ENCODE measurements at regions not wholly inside any gene's neighbourhood (a gene's known extent, or its start where the extent isn't known, plus 50 kb on each side); places are given as distances from the start of the nearest gene placed in this dataset.

- Histone ChIP-seq H3K9me3 (peaks cover 8% of the 10 kb centered on the region), H3K36me3 (no peaks in the 10 kb centered on the region), H3K4me3 (no peak overlapping the region), H3K27me3 (no peaks in the 10 kb centered on the region)
- DNase-seq: no peak
Observed at GRCh38 chr5:105448271-105448670, 1885.7 kb upstream of the NUDT12 start.

GRCh38 chr5:105430516-105430915 lies 1867.9 kb upstream of the NUDT12 start:
- H3K27me3 ChIP-seq: no peaks in the 10 kb centered on the region
- no peaks in the 10 kb centered on the region for H3K9me3 ChIP-seq
- no peak for DNase-seq
- no peaks in the 10 kb centered on the region for H3K36me3 ChIP-seq
- H3K4me3 ChIP-seq: no peak overlapping the region

- Histone ChIP-seq H3K9me3 (no peaks in the 10 kb centered on the region), H3K27me3 (no peaks in the 10 kb centered on the region), H3K4me3 (no peak overlapping the region), H3K36me3 (no peaks in the 10 kb centered on the region)
- DNase-seq: no peak
Observed at GRCh38 chr5:105428451-105429380, 1866.1 kb upstream of the NUDT12 start.

GRCh38 chr5:105414067-105414466 lies 1851.5 kb upstream of the NUDT12 start:
- Histone ChIP-seq H3K27me3 (no peaks in the 10 kb centered on the region), H3K4me3 (no peak overlapping the region)

GRCh38 chr5:105413406-105413990 lies 1850.9 kb upstream of the NUDT12 start:
- no peaks in the 10 kb centered on the region for H3K36me3 ChIP-seq
- peaks cover 7% of the 10 kb centered on the region; the same call in 1 of the 2 replicates for H3K9me3 ChIP-seq
- H3K27me3 ChIP-seq: no peaks in the 10 kb centered on the region
- no peak overlapping the region for H3K4me3 ChIP-seq
- DNase-seq: no peak

More at GRCh38 chr5:105414067-105414466, 1851.5 kb upstream of the NUDT12 start:
- Histone ChIP-seq H3K9me3 (peaks cover 7% of the 10 kb centered on the region; the same call in 1 of the 2 replicates), H3K36me3 (no peaks in the 10 kb centered on the region)
- DNase-seq: no peak

- no peak overlapping the region for H3K4me3 ChIP-seq
- DNase-seq: no peak
- H3K27me3 ChIP-seq: no peaks in the 10 kb centered on the region
- no peaks in the 10 kb centered on the region for H3K9me3 ChIP-seq
- no peaks in the 10 kb centered on the region for H3K36me3 ChIP-seq
Observed at GRCh38 chr5:105409695-105410094, 1847.1 kb upstream of the NUDT12 start.

GRCh38 chr5:105407200-105407599 lies 1844.6 kb upstream of the NUDT12 start:
- H3K4me3 ChIP-seq: no peak overlapping the region
- H3K9me3 ChIP-seq: no peaks in the 10 kb centered on the region
- H3K36me3 ChIP-seq: no peaks in the 10 kb centered on the region
- no peaks in the 10 kb centered on the region for H3K27me3 ChIP-seq
- no peak for DNase-seq

- H3K4me3 ChIP-seq: no peak overlapping the region
- DNase-seq: no peak
- no peaks in the 10 kb centered on the region for H3K36me3 ChIP-seq
- no peaks in the 10 kb centered on the region for H3K9me3 ChIP-seq
- no peaks in the 10 kb centered on the region for H3K27me3 ChIP-seq
Observed at GRCh38 chr5:105397749-105398148, 1835.2 kb upstream of the NUDT12 start.

- Histone ChIP-seq H3K9me3 (no peaks in the 10 kb centered on the region), H3K27me3 (no peaks in the 10 kb centered on the region), H3K4me3 (no peak overlapping the region), H3K36me3 (no peaks in the 10 kb centered on the region)
- no peak for DNase-seq
Observed at GRCh38 chr5:105392710-105393149, 1830.1 kb upstream of the NUDT12 start.

GRCh38 chr5:105392122-105392709 lies 1829.6 kb upstream of the NUDT12 start:
- Histone ChIP-seq H3K4me3 (no peak overlapping the region), H3K27me3 (no peaks in the 10 kb centered on the region), H3K36me3 (no peaks in the 10 kb centered on the region), H3K9me3 (no peaks in the 10 kb centered on the region)
- DNase-seq: no peak

GRCh38 chr5:105380126-105380525 lies 1817.5 kb upstream of the NUDT12 start:
- Histone ChIP-seq H3K36me3 (no peaks in the 10 kb centered on the region), H3K4me3 (no peak overlapping the region), H3K27me3 (no peaks in the 10 kb centered on the region), H3K9me3 (peaks cover 3% of the 10 kb centered on the region; the same call in 1 of the 2 replicates)
- no peak for DNase-seq

GRCh38 chr5:105371169-105371568 lies 1808.6 kb upstream of the NUDT12 start:
- peaks cover 1% of the 10 kb centered on the region; the same call in 1 of the 2 replicates for H3K9me3 ChIP-seq
- DNase-seq: no peak
- H3K4me3 ChIP-seq: no peak overlapping the region
- H3K27me3 ChIP-seq: no peaks in the 10 kb centered on the region
- H3K36me3 ChIP-seq: no peaks in the 10 kb centered on the region

- H3K9me3 ChIP-seq: peaks cover under 1% of the 10 kb centered on the region; the same call in 1 of the 2 replicates
- no peaks in the 10 kb centered on the region for H3K36me3 ChIP-seq
- no peak overlapping the region for H3K4me3 ChIP-seq
- DNase-seq: no peak
- H3K27me3 ChIP-seq: no peaks in the 10 kb centered on the region
Observed at GRCh38 chr5:105350486-105351140, 1788.0 kb upstream of the NUDT12 start.

- Histone ChIP-seq H3K9me3 (no peaks in the 10 kb centered on the region), H3K36me3 (no peaks in the 10 kb centered on the region), H3K4me3 (no peak overlapping the region), H3K27me3 (no peaks in the 10 kb centered on the region)
- no peak for DNase-seq
Observed at GRCh38 chr5:105331558-105331957, 1769.0 kb upstream of the NUDT12 start.

GRCh38 chr5:105330185-105330584 lies 1767.6 kb upstream of the NUDT12 start:
- Histone ChIP-seq H3K36me3 (no peaks in the 10 kb centered on the region), H3K4me3 (no peak overlapping the region), H3K27me3 (no peaks in the 10 kb centered on the region), H3K9me3 (no peaks in the 10 kb centered on the region)
- DNase-seq: no peak

GRCh38 chr5:105304859-105305258 lies 1742.3 kb upstream of the NUDT12 start:
- H3K9me3 ChIP-seq: no peaks in the 10 kb centered on the region
- H3K36me3 ChIP-seq: no peaks in the 10 kb centered on the region
- DNase-seq: no peak
- H3K27me3 ChIP-seq: no peaks in the 10 kb centered on the region
- H3K4me3 ChIP-seq: no peak overlapping the region

GRCh38 chr5:105288946-105289345 lies 1726.4 kb upstream of the NUDT12 start:
- Histone ChIP-seq H3K4me3 (no peak overlapping the region), H3K9me3 (no peaks in the 10 kb centered on the region; the same call in 1 of the 2 replicates), H3K36me3 (no peaks in the 10 kb centered on the region), H3K27me3 (no peaks in the 10 kb centered on the region)
- DNase-seq: no peak

Data from MG63 (cell line).